Endothelial cell of umbilical vein (primary cell): ENCODE measurements at regions not wholly inside any gene's neighbourhood (a gene's known extent, or its start where the extent isn't known, plus 50 kb on each side); places are given as distances from the start of the nearest gene placed in this dataset.

Experiments
- BruUV-seq: library from RNA; stranded (reverse); fragments of 400-500 nt; replicated peaks from 2 replicates; lab custom pipeline; 2021; lab: Mats Ljungman, UMichigan
- CTCF ChIA-PET: fragments of 300-600, 350-600 bp; sonication (Branson Sonifier 250); formaldehyde crosslinking; loops from one replicate; lab custom pipeline; 2021; ENCODE audit warnings: antibody characterized with exemption, inconsistent platforms; lab: Charles Lee
- POLR2A ChIA-PET: fragments of 300-600, 350-600 bp; sonication (Branson Sonifier 250); formaldehyde crosslinking; loops from one replicate; lab custom pipeline; 2021; ENCODE audit warnings: antibody characterized with exemption, inconsistent platforms; lab: Charles Lee
- DNase-seq: peaks from one replicate; pipeline ENCODE4 v3.0.0-alpha.2; 2011; ENCODE audit warnings: low read depth, low spot score
- FAIRE-seq: peaks from 2 replicates; lab custom pipeline; 2011; peaks lifted over from hg19 to GRCh38; lab: Jason Lieb, UNC
- H2AFZ ChIP-seq: 2 replicates; pipeline ENCODE4 v1.6.0; 2012; ENCODE audit warnings: low read depth, low read length, control low read depth, inconsistent platforms
- H3K27ac ChIP-seq: 2 replicates; pipeline ENCODE4 v1.5.1; 2011; ENCODE audit warnings: low read depth, mild to moderate bottlenecking, control low read depth, low read length, moderate library complexity; ENCODE audit not compliant: insufficient read depth
- H3K27me3 ChIP-seq, 2 experiments: 2 replicates each; pipeline versions ENCODE4 v1.6.0 to v1.6.1; 2011; ENCODE audit warnings: low read length in 2 of 2, mixed read lengths in 1 of 2; ENCODE audit not compliant: control insufficient read depth in 2 of 2, insufficient read depth in 2 of 2
- H3K36me3 ChIP-seq, 2 experiments: 2 replicates in 1 of 2; 3 replicates in 1 of 2; pipeline ENCODE4 v1.5.1; 2011; ENCODE audit warnings: low read length in 2 of 2, mild to moderate bottlenecking in 1 of 2, moderate library complexity in 1 of 2; ENCODE audit not compliant: control insufficient read depth in 2 of 2, insufficient read depth in 2 of 2; ENCODE audit errors: extremely low read depth in 1 of 2
- H3K4me1 ChIP-seq: 3 replicates; pipeline ENCODE4 v1.5.1; 2011; ENCODE audit warnings: mild to moderate bottlenecking, low read length; ENCODE audit not compliant: control insufficient read depth, insufficient read depth; ENCODE audit errors: extremely low read depth
- H3K4me2 ChIP-seq: 2 replicates; pipeline ENCODE4 v1.6.1; 2011; ENCODE audit warnings: low read length, control low read depth, mixed read lengths; ENCODE audit not compliant: insufficient read depth
- H3K4me3 ChIP-seq, 3 experiments: fragments of 200-600 bp in 1 of 3; sonication (generic), shearing (Covaris generic) in 1 of 3; replicated peaks in 1 of 3; 2 replicates each; pipeline ENCODE4 v1.5.1; 2011 to 2016; ENCODE audit warnings: control low read depth in 3 of 3, low read length in 3 of 3, mild to moderate bottlenecking in 2 of 3, inconsistent platforms in 1 of 3, low read depth in 1 of 3, moderate library complexity in 1 of 3; ENCODE audit not compliant: insufficient read depth in 1 of 3
- H3K79me2 ChIP-seq: 2 replicates; pipeline ENCODE4 v1.6.0; 2012; ENCODE audit warnings: low read length, inconsistent platforms; ENCODE audit not compliant: control insufficient read depth, insufficient read depth
- H3K9ac ChIP-seq: replicated peaks from 2 replicates; pipeline ENCODE3; 2011; ENCODE audit warnings: low read length, control low read depth; ENCODE audit not compliant: insufficient read depth; ENCODE audit errors: extremely low read depth
- H3K9me1 ChIP-seq: replicated peaks from 3 replicates; pipeline ENCODE4 v1.6.0; 2011; ENCODE audit warnings: mild to moderate bottlenecking, low read length; ENCODE audit not compliant: control insufficient read depth, insufficient read depth; ENCODE audit errors: extremely low read depth
- H3K9me3 ChIP-seq: replicated peaks from 2 replicates; pipeline ENCODE4 v1.5.1; 2012; ENCODE audit warnings: low read length, inconsistent platforms; ENCODE audit not compliant: control insufficient read depth, insufficient read depth
- H4K20me1 ChIP-seq: replicated peaks from 2 replicates; pipeline ENCODE3; 2011; ENCODE audit warnings: mild to moderate bottlenecking, low read length; ENCODE audit not compliant: control insufficient read depth, insufficient read depth; ENCODE audit errors: extremely low read depth
- CTCF ChIP-seq, 2 donors: IDR thresholded peaks; 1 replicate in 1 of 2; 2 replicates in 1 of 2; pipeline ENCODE4 v1.5.1; 2011; ENCODE audit warnings: low read length in 2 of 2, mild to moderate bottlenecking in 2 of 2, moderate library complexity in 2 of 2, control low read depth in 1 of 2, inconsistent platforms in 1 of 2, low read depth in 1 of 2; ENCODE audit not compliant: insufficient read depth in 1 of 2; ENCODE audit errors: extremely low read depth in 1 of 2
- EZH2 ChIP-seq: IDR thresholded peaks from 2 replicates; pipeline ENCODE4 v1.6.1; 2012; ENCODE audit warnings: borderline replicate concordance, low read depth, mild to moderate bottlenecking, moderate library complexity, low read length, inconsistent platforms; ENCODE audit not compliant: severe bottlenecking
- FOS ChIP-seq: IDR thresholded peaks from 2 replicates; pipeline ENCODE4 v1.6.1; 2011; ENCODE audit warnings: mild to moderate bottlenecking, low read length, moderate library complexity, borderline replicate concordance; ENCODE audit not compliant: insufficient read depth
- GATA2 ChIP-seq: IDR thresholded peaks from 2 replicates; pipeline ENCODE4 v1.7.0; 2011; ENCODE audit warnings: low read depth, mild to moderate bottlenecking, moderate library complexity, mixed read lengths, low read length; ENCODE audit not compliant: insufficient read length, insufficient read depth
- JUN ChIP-seq: IDR thresholded peaks from 2 replicates; pipeline ENCODE4 v1.6.1; 2011; ENCODE audit warnings: borderline replicate concordance, low read depth; ENCODE audit not compliant: insufficient read length, insufficient read depth
- MAX ChIP-seq: IDR thresholded peaks from 2 replicates; pipeline ENCODE4 v1.6.1; 2011; ENCODE audit not compliant: insufficient read depth, insufficient read length
- MYC ChIP-seq: IDR thresholded peaks from one replicate; pipeline ENCODE4 v1.6.1; 2011; ENCODE audit warnings: mild to moderate bottlenecking, low read depth, low read length
- POLR2A ChIP-seq: IDR thresholded peaks from 2 replicates; pipeline ENCODE4 v1.6.1; 2012; ENCODE audit warnings: low read depth, mild to moderate bottlenecking, control low read depth, low read length
- POLR2AphosphoS5 ChIP-seq: IDR thresholded peaks from 2 replicates; pipeline ENCODE4 v1.6.1; 2012; ENCODE audit warnings: low read depth, mild to moderate bottlenecking, control low read depth, low read length, moderate library complexity; ENCODE audit not compliant: insufficient read depth
- dilution Hi-C: fragments of 300-500 bp; cut with MboI; formaldehyde crosslinking; loops from one replicate; pipeline ENCODE4 v1.15.0; 2019; ENCODE audit warnings: low sequenced_read_pairs; ENCODE audit not compliant: extremely low pct_ligation_motif_present
- intact Hi-C: fragments of 100-400 bp; cut with micrococcal nuclease; formaldehyde crosslinking; loops from one replicate; pipeline ENCODE4 v1.10.0; 2022

- H3K27me3 ChIP-seq, result peaks cover 0 to 7% of the 10 kb centered on the region in 2 experiments
- no TSS peak for BruUV-seq
- CTCF ChIA-PET, result no interaction called here
- POLR2A ChIA-PET, result no interaction called here
- no peaks in the 10 kb centered on the region for H4K20me1 ChIP-seq
- dilution Hi-C loops (no loop called here), intact Hi-C loops (no loop called here)
- H3K9me3 ChIP-seq, result no peaks in the 10 kb centered on the region
- H3K27ac ChIP-seq, result no peak overlapping the region
- H3K9me1 ChIP-seq, result no peaks in the 10 kb centered on the region
- H3K4me2 ChIP-seq, result no peak overlapping the region
- FAIRE-seq, result no peak
- TF ChIP-seq CTCF (IDR thresholded peaks at IDR 0.05; ENCODE audit: extremely low read depth in 1 of 2, insufficient read depth in 1 of 2, low read depth in 1 of 2, low read length in 2 of 2), result no peak
- TF ChIP-seq MYC, result no peak
- TF ChIP-seq MAX, result no peak
- no peak for TF ChIP-seq EZH2
- TF ChIP-seq JUN, result no peak
- TF ChIP-seq GATA2, result no peak
- no peak for TF ChIP-seq FOS
- no peak for TF ChIP-seq POLR2AphosphoS5
- TF ChIP-seq POLR2A, result no peak
- no peak overlapping the region for H2AFZ ChIP-seq
- no peaks in the 10 kb centered on the region for H3K79me2 ChIP-seq
- DNase-seq, result no peak
- H3K36me3 ChIP-seq, result no peaks in the 10 kb centered on the region
- H3K4me1 ChIP-seq, result no peaks in the 10 kb centered on the region
- H3K4me3 ChIP-seq, result no peak overlapping the region
- H3K9ac ChIP-seq, result no peak overlapping the region
Observed at GRCh38 chr10:60560451-60560850, 170.8 kb upstream of the ANK3 start.
